GM20431 (cell line): ENCODE measurements at regions not wholly inside any gene's neighbourhood (a gene's known extent, or its start where the extent isn't known, plus 50 kb on each side); places are given as distances from the start of the nearest gene placed in this dataset.

Experiments used
- in situ Hi-C: fragments of 300-500 bp; cut with MseI, MboI; formaldehyde crosslinking; loops from one replicate; pipeline ENCODE4 v1.15.0; 2020; ENCODE audit warnings: low sequenced_read_pairs; ENCODE audit not compliant: unreplicated experiment

GRCh38 chr5:167753725-167754490 is 537.5 kb upstream of the WWC1 start:
- in situ Hi-C loops: no loop called here

- in situ Hi-C loops: no loop called here
Observed at GRCh38 chr5:167754501-167755021, 536.9 kb upstream of the WWC1 start.

DNA sequence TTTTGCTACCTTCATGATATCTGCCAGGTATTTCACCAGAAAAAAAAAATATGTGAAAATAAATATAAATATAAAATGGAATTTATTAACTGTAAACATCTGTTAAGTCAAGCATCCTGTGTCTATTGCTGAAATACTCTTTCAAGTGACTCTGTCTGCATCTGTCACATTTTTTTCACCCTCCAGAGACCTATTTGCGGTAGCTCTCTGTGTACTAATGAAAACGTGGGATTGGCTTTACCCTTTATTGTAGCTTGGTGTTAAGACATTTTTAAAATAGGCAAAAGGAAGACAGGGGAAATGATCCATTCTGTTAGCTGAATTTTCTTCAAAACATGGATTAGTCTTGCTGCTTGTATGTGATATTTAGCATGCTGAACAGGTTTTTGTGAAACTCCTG is 536.0 kb upstream of the WWC1 start:
- in situ Hi-C loops: no loop called here

- in situ Hi-C loops: no loop called here
Observed at GRCh38 chr5:167759057-167759821, 532.2 kb upstream of the WWC1 start.

DNA sequence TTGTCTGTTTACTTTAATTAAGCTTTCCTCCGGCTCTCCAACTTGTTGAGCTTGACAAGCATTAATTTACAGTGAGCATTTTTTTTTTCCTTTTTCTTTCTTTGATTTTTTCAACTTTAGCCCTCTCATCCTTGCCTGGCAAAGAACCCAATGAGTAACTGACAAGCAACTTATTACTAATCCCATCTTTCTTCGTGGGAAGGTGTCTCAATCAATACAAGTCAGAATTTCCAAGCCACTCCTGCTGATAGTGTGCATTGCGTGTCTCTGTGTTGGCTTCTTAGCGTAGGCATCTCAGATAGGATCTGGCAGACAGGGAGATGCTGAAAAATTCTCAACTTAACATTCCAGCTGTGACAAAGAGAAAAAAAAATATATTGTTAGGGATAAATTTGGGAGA is 527.7 kb upstream of the WWC1 start:
- in situ Hi-C loops: no loop called here

- in situ Hi-C loops: no loop called here
Observed at GRCh38 chr5:167764641-167765289, 526.7 kb upstream of the WWC1 start.

GRCh38 chr5:167765352-167765751 is 526.1 kb upstream of the WWC1 start:
- in situ Hi-C loops: no loop called here

- in situ Hi-C loops: no loop called here
Observed at GRCh38 chr5:167766957-167767356, 524.5 kb upstream of the WWC1 start.

- in situ Hi-C loops: no loop called here
Observed at GRCh38 chr5:167767795-167768194, 523.6 kb upstream of the WWC1 start.

GRCh38 chr5:167769846-167770413 is 521.5 kb upstream of the WWC1 start:
- in situ Hi-C loops: no loop called here

DNA sequence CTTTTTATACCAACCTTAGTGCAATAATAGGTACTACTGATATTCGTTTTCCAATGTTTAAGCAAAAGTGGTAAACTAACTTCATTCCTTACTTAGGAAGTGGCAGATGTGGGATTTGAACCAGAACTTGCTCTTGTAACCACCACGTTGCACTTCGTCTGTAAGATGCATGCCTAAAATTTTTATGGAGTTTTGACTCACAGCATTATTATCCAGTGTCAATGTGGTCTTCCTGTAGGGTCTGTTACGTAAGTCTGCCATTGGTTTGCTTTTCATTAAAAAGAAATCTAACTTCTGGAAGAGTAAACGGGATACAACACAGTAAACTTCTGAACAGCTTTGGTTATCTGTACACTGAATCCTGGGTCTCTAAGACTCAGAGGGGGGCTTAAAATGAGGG is 521.0 kb upstream of the WWC1 start:
- in situ Hi-C loops: no loop called here

- in situ Hi-C loops: no loop called here
Observed at GRCh38 chr5:167771571-167771970, 519.9 kb upstream of the WWC1 start.

DNA sequence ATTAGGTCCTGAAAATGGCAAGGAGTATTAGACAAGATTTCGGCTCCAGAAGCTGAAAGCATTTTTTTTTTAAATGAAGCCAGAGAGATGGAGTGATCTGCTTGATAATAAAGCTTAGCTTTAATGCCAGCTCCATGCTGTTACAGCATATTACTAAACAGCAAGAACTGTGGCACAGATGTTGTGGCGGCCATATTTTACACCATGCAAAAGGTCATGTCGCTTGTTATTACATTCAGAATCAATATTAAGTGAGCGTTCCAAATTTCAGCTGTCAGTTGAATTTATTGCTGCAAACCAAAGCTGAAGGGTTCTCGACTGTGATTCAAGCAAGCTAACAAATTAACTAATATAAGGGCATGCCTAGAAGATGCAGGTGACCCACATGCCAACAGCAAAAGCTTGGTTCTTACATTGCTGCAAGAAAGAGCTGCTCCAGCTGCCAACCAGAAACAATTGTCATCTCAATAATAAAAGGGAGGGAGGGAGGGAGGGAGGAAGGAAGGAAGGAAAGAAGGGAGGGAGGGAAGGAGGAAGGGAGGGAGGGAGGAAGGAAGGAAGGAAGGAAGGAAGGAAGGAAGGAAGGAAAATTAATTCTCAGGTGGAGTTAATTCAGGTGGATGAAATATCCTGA is 517.7 kb upstream of the WWC1 start:
- in situ Hi-C loops: no loop called here

- in situ Hi-C loops: no loop called here
Observed at GRCh38 chr5:167777746-167778145, 513.7 kb upstream of the WWC1 start.

GRCh38 chr5:167778228-167778627 is 513.2 kb upstream of the WWC1 start:
- in situ Hi-C loops: no loop called here

GRCh38 chr5:167779644-167780043 is 511.8 kb upstream of the WWC1 start:
- in situ Hi-C loops: no loop called here

- in situ Hi-C loops: no loop called here
Observed at GRCh38 chr5:167780177-167780576, 511.3 kb upstream of the WWC1 start.

DNA sequence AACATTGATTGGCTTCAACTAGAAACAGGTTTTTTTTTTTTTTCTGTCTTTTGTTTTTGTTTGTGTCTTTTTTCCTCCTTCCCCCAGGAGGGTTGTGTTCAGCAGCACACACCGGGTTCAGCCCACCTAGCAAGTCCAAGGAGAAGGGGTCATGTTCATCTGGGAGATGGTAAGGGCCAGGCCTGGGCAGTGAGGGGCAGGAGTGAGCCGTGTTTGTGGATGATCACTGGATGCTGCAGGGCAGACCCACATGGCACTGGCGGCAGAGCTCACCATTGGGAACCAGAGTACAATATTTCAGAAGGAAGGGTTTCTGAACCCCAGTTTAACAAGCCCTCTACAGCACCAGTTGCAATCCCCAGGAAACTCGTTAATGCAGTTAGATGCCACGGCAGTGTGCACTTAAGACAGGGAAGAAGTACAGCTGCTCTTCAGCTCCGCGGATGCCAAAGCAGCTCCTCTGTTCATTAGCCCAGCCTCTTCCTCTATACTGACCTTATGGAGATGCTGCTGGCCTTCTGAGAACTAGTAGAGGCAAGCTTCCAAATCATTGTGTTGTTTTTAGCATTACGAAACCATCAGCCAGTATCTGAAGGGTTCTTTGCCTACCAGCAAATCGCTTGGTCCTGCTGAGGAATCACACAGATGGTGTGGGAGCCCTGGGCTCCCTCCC is 508.2 kb upstream of the WWC1 start:
- in situ Hi-C loops: no loop called here

DNA sequence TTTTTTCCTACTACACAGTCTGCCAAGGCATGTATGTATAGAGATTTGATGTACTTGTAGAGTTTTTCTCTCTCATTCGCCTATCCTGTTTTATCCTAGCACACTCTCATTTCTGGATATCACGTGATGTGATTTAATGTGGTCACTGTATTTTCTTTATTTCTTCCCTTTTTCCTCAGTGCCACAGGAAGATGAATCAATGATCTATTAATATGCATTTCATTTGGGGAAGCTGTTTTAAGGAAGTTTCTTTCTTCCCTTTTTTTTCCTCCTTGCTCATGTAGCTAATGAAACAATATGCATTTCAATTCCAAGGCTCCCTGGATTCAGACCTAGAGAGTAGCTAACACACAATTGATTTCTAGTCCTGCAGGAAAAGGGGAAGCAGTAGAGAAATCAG is 506.3 kb upstream of the WWC1 start:
- in situ Hi-C loops: no loop called here

- in situ Hi-C loops: no loop called here
Observed at GRCh38 chr5:167785901-167786300, 505.5 kb upstream of the WWC1 start.
